Nephron (organoid): ENCODE measurements at regions not wholly inside any gene's neighbourhood (a gene's known extent, or its start where the extent isn't known, plus 50 kb on each side); places are given as distances from the start of the nearest gene placed in this dataset.

ENCODE experiments used
- H3K27ac Mint-ChIP-seq, 3 experiments: 2 replicates each; pipeline ENCODE4 v1.8.0; 2020; ENCODE audit warnings: mixed read lengths in 3 of 3, mild to moderate bottlenecking in 2 of 3, moderate library complexity in 1 of 3
- H3K27me3 Mint-ChIP-seq: 2 replicates; pipeline ENCODE4 v1.8.0; 2021; ENCODE audit warnings: low read depth, mild to moderate bottlenecking, moderate library complexity, mixed read lengths
- H3K36me3 Mint-ChIP-seq: 2 replicates; pipeline ENCODE4 v1.8.0; 2020; ENCODE audit warnings: low read depth, mixed read lengths
- H3K4me1 Mint-ChIP-seq: 2 replicates; pipeline ENCODE4 v1.8.0; 2020; ENCODE audit warnings: mixed read lengths
- H3K4me3 Mint-ChIP-seq, 3 experiments: 2 replicates each; pipeline ENCODE4 v1.8.0; 2020; ENCODE audit warnings: mild to moderate bottlenecking in 3 of 3, mixed read lengths in 3 of 3, moderate library complexity in 2 of 3
- H3K9me3 Mint-ChIP-seq: 2 replicates; pipeline ENCODE4 v1.8.0; 2020; ENCODE audit warnings: mixed read lengths
- TF ChIP-seq, protein P1 (sequence below), 3 experiments: fragments of 200-600 bp; sonication (generic); IDR thresholded peaks; one replicate each; pipeline ENCODE4 v1.5.0; 2021; ENCODE audit warnings: antibody characterized with exemption in 3 of 3; ENCODE audit not compliant: unreplicated experiment in 3 of 3

- TF ChIP-seq, protein P1, sequence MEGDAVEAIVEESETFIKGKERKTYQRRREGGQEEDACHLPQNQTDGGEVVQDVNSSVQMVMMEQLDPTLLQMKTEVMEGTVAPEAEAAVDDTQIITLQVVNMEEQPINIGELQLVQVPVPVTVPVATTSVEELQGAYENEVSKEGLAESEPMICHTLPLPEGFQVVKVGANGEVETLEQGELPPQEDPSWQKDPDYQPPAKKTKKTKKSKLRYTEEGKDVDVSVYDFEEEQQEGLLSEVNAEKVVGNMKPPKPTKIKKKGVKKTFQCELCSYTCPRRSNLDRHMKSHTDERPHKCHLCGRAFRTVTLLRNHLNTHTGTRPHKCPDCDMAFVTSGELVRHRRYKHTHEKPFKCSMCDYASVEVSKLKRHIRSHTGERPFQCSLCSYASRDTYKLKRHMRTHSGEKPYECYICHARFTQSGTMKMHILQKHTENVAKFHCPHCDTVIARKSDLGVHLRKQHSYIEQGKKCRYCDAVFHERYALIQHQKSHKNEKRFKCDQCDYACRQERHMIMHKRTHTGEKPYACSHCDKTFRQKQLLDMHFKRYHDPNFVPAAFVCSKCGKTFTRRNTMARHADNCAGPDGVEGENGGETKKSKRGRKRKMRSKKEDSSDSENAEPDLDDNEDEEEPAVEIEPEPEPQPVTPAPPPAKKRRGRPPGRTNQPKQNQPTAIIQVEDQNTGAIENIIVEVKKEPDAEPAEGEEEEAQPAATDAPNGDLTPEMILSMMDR (IDR thresholded peaks at IDR 0.05; ENCODE audit: unreplicated experiment in 3 of 3) = no peak
- no peaks in the 10 kb centered on the region for H3K36me3 Mint-ChIP-seq
- no peak overlapping the region for H3K27ac Mint-ChIP-seq
- no peaks in the 10 kb centered on the region for H3K9me3 Mint-ChIP-seq
- H3K4me1 Mint-ChIP-seq = no peaks in the 10 kb centered on the region
- H3K4me3 Mint-ChIP-seq = no peak overlapping the region
- no peaks in the 10 kb centered on the region for H3K27me3 Mint-ChIP-seq
These were observed 626.5 kb upstream of the CPEB2 start for GRCh38 chr4:14375816-14376215.

DNA sequence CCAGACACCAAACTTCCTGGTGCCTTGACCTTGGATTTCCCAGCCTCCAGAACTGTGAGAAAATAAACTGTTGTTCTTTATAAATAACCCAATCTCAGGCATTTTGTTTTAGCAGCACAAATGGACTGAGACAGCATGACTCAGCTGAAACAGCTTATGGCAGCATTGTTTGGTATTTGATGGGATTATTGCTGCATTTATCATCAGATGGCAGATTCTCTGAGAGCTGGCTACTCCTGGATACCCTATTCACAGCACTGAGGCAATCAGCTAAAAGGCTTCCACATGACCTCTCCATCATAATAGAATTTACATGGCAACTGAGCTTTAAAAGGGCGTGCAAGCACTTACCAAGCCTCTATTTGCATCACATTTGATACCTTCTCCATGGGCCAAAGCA lies 623.1 kb upstream of the CPEB2 start:
- H3K4me3 Mint-ChIP-seq = no peak overlapping the region
- no peaks in the 10 kb centered on the region for H3K36me3 Mint-ChIP-seq
- H3K4me1 Mint-ChIP-seq = no peaks in the 10 kb centered on the region
- no peaks in the 10 kb centered on the region for H3K27me3 Mint-ChIP-seq
- TF ChIP-seq, protein P1 (IDR thresholded peaks at IDR 0.05; ENCODE audit: unreplicated experiment in 3 of 3) = no peak
- H3K9me3 Mint-ChIP-seq = no peaks in the 10 kb centered on the region
- no peak overlapping the region for H3K27ac Mint-ChIP-seq

DNA sequence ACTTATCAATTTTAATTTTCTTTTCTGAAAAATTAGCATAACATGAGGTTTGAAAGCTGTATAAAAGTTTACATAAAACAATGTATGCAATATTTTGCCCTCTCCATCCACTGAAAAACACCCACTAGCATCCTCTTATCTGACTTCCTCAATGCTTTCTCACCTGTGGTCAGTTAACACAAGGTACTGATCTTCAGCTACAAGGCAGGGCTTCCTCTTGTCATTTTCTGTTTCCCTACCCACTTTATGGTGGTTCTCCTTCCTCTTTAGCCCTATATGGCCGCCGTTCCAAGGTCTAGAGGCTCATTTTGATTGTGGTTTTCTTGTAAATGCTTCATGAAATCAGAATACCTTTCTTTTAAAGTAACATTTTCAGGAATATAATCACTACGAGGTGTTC lies 618.6 kb upstream of the CPEB2 start:
- H3K4me3 Mint-ChIP-seq = no peak overlapping the region
- no peaks in the 10 kb centered on the region for H3K36me3 Mint-ChIP-seq
- H3K27ac Mint-ChIP-seq = no peak overlapping the region
- no peaks in the 10 kb centered on the region for H3K9me3 Mint-ChIP-seq
- no peaks in the 10 kb centered on the region for H3K4me1 Mint-ChIP-seq
- TF ChIP-seq, protein P1 (IDR thresholded peaks at IDR 0.05; ENCODE audit: unreplicated experiment in 3 of 3) = no peak
- no peaks in the 10 kb centered on the region for H3K27me3 Mint-ChIP-seq

- TF ChIP-seq, protein P1 (IDR thresholded peaks at IDR 0.05; ENCODE audit: unreplicated experiment in 3 of 3) = no peak
- H3K4me1 Mint-ChIP-seq = no peaks in the 10 kb centered on the region
- H3K27ac Mint-ChIP-seq = no peak overlapping the region
- no peaks in the 10 kb centered on the region for H3K36me3 Mint-ChIP-seq
- H3K4me3 Mint-ChIP-seq = no peak overlapping the region
- H3K9me3 Mint-ChIP-seq = no peaks in the 10 kb centered on the region
- H3K27me3 Mint-ChIP-seq = no peaks in the 10 kb centered on the region
These were observed 617.5 kb upstream of the CPEB2 start for GRCh38 chr4:14384824-14385223.

- TF ChIP-seq, protein P1 (IDR thresholded peaks at IDR 0.05; ENCODE audit: unreplicated experiment in 3 of 3) = no peak
- no peaks in the 10 kb centered on the region for H3K4me1 Mint-ChIP-seq
- H3K27ac Mint-ChIP-seq = no peak overlapping the region
- H3K4me3 Mint-ChIP-seq = no peak overlapping the region
- H3K36me3 Mint-ChIP-seq = no peaks in the 10 kb centered on the region
- H3K27me3 Mint-ChIP-seq = no peaks in the 10 kb centered on the region
- H3K9me3 Mint-ChIP-seq = no peaks in the 10 kb centered on the region
These were observed 616.1 kb upstream of the CPEB2 start for GRCh38 chr4:14386196-14386595.

- Mint-ChIP-seq H3K4me1 (no peaks in the 10 kb centered on the region), H3K4me3 (no peak overlapping the region), H3K9me3 (no peaks in the 10 kb centered on the region), H3K27ac (no peak overlapping the region), H3K36me3 (no peaks in the 10 kb centered on the region), H3K27me3 (no peaks in the 10 kb centered on the region)
- TF ChIP-seq, protein P1 (IDR thresholded peaks at IDR 0.05; ENCODE audit: unreplicated experiment in 3 of 3) = no peak
These were observed 614.6 kb upstream of the CPEB2 start for GRCh38 chr4:14387647-14388046.
